NCI-H2107 treated with DMSO at 0.1 percent for 48 hours (cell line): ENCODE measurements at regions not wholly inside any gene's neighbourhood (a gene's known extent, or its start where the extent isn't known, plus 50 kb on each side); places are given as distances from the start of the nearest gene placed in this dataset.

Source experiments
- DNase-seq: peaks from one replicate; lab custom pipeline; 2025; ENCODE audit not compliant: unreplicated experiment; lab: John Stamatoyannopoulos, UW

DNA sequence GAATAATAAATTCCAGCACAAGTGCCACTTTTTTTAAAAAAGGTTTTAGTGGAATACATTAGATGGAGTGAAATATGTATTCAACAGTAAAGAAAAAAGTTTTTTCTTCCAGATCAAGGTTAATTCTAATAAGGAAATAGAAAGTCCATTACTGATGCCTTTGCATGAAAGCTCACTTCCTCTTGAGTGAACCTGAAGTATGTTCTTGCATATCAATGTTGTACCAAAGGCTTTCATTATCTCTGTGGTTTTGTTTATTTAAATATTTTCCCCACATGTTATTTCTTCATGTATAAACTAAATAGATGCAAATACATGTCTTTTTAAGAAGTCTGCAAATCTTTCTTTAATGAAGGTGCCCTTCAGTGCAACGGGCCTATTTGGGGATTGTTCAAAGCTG lies 307.9 kb downstream of the C4orf33 start:
- DNase-seq, result no peak

DNA sequence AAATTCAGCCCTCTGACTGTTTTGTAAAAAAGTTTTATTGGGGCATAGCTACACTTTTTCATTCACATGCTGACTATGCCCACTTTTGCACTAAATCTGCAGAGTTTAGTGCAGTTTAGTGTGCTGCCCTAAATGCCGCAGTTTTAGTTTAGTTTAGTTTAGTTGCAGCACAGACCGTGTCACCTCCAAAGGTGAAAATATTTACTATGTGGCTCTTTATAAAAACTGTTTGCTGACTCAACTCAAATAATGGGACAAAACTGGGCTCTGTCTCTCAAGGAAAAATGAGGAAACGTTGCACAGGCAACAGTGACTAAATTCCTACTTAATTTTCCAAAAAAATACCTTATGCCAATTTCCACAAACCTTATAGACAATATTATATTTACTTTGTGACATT lies 314.2 kb downstream of the C4orf33 start:
- no peak for DNase-seq

DNA sequence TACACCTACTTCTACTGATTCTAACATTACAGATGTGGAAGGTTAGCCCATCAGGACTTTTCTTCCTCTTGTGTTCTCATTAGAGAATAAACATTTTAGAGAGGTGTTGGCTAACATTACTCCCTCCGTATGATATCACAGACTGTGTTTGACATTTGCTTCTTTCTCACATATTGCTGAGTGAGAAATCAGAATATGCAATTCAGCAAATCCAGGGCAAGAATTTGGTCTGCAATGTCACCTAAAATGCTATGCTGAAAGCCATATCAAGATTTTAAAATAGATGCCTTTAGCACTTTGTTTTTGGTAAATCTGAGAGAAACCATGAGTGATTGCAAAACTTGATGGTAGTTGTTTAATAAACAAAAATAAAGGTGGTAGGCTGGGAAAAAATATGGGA lies 319.1 kb downstream of the C4orf33 start:
- DNase-seq, result no peak

GRCh38 chr4:129420637-129421036 lies 324.7 kb downstream of the C4orf33 start:
- DNase-seq, result no peak

- DNase-seq, result no peak
These were observed 326.3 kb downstream of the C4orf33 start for GRCh38 chr4:129422277-129422676.

GRCh38 chr4:129428454-129428853 lies 332.5 kb downstream of the C4orf33 start:
- peak; percentile 62 for DNase-seq

GRCh38 chr4:129429581-129430320 lies 333.8 kb downstream of the C4orf33 start:
- DNase-seq, result peak; percentile 1

DNA sequence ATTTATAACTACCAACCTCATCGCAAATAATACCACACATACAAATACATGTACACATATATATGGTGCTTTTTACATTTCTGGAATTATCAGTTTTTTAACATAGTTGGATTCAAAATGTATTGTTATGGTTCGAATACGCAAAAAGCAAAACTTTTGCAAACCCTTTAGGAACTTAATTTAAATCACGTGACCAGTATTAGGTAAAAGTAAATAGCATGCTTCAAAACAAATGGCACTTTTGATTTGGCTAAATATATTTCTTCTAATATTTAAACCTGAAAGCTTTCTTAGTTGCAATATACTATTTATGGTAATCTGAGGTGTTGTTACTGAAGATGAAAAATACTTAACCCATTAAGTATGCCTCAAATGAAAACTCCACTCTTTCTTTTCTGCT lies 341.4 kb downstream of the C4orf33 start:
- DNase-seq, result no peak

GRCh38 chr4:129438456-129438981 lies 342.6 kb downstream of the C4orf33 start:
- no peak for DNase-seq

GRCh38 chr4:129446074-129446473 lies 350.1 kb downstream of the C4orf33 start:
- DNase-seq, result no peak

DNA sequence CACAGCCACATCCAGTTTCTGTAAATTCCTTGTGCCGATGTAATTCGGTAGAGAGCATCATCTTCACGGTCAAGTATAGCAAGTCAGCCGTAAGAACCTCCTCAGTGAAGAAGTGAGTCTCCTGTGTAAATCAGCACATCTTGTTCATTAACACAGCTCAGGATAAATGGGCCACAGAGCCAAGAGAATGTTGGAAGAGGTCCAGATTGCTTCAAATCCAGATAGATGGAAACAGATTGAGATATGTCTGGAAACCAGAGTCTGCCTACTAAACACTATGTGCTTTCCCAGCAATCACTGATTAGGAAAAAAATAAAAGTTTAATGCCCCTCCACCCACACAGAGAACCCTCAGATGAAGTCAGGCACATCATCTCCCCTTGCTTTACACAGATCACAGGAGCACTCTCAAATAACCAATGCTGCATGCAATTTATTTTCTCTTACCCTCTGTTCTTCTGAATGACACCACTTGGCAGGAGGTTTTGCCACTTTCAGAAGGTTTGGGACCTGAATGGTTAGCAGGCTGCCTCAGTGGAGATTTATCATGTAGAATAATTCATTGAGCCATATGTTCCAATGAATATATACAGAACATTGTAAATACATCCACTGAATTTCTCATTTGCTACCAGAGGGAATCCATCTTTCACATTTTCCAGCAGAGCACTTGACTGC lies 357.7 kb downstream of the C4orf33 start:
- peak; percentile 7 for DNase-seq

- peak; percentile 20 for DNase-seq
These were observed 359.5 kb downstream of the C4orf33 start for GRCh38 chr4:129455482-129455881.

- no peak for DNase-seq
These were observed 372.7 kb downstream of the C4orf33 start for GRCh38 chr4:129468624-129469023.

DNA sequence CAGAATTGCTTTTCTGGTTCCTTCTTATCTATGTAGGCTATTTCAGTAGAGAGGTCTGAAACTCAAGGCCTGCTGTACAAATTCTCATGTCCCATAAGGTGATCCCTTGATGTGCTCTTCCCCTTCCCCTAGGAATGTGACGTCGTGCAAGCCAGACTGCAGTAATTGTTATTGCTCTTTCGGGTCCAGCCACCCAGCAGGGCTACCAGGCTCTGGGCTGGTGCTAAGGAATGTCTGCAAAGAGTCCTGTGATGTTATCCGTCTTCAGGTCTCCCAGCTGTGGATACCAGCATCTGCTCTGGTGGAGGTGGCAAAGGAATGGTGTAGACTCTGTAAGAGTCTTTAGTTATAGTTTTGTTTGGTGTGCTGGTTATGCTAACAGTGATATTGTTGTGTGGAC lies 378.7 kb downstream of the C4orf33 start:
- DNase-seq, result no peak

GRCh38 chr4:129481107-129481506 lies 385.2 kb downstream of the C4orf33 start:
- DNase-seq, result no peak

- no peak for DNase-seq
These were observed 392.5 kb downstream of the C4orf33 start for GRCh38 chr4:129488427-129488826.

DNA sequence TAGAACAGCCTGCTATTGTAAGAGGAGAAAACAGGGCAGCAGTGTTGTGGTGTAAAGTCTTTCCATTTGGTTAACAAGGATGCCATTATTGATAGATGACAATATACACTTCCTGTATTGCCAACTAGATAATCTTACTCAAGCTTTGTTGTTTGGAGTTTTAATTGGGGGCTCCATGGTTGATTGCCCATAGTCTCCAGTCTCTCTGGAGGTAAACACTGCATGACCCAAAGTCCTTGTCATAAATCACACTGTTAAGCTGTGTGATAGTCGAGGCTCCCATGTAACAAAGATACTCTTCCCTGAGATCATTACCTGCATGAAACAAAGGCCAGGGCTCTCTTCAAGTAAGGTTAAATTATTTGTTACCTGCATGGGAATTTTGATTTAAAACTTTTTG lies 394.6 kb downstream of the C4orf33 start:
- no peak for DNase-seq

DNA sequence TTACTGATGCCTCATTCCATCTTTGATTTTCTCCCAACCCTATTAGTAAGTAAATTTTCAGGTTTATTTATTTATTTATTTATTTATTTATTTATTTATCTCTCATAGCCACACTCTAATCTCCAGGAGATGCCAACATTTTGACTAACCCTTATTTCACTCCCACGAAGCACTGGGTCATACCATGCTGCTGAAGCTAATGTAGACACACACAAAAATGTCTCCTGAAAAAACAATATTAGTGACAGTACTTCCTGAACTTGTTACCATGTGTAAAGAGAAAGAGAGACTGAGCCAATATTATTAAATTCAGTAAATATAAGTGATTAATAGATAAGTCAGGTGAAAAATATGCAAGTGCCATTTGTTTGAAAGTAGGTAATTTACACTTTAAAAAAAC lies 402.7 kb downstream of the C4orf33 start:
- DNase-seq, result no peak

- DNase-seq, result no peak
These were observed 418.9 kb downstream of the C4orf33 start for GRCh38 chr4:129514852-129515251.

GRCh38 chr4:129515356-129515755 lies 419.4 kb downstream of the C4orf33 start:
- no peak for DNase-seq

GRCh38 chr4:129526812-129527211 lies 430.9 kb downstream of the C4orf33 start:
- DNase-seq, result no peak

DNA sequence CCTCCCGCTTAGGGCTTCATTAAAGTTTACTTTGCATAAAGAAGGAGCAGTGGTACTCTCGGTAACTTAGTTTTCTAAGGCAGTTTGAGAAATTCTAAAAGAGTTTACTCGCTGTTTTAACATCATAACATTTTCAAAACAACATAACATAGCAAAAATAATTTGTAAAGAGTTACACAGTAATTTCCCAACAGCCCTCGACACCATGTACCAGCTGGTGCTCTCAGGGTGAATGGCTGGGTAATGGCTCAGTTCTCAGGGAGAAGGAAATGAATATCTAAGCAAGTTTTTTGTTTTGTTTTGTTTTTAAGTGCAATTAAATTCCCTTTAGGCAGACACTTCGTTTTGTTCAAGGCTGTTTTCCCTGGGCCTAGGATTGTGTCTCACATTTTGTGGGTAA lies 435.3 kb downstream of the C4orf33 start:
- no peak for DNase-seq
